ENCODE measurements at regions not wholly inside any gene's neighbourhood (a gene's known extent, or its start where the extent isn't known, plus 50 kb on each side); places are given as distances from the start of the nearest gene placed in this dataset.

DNA sequence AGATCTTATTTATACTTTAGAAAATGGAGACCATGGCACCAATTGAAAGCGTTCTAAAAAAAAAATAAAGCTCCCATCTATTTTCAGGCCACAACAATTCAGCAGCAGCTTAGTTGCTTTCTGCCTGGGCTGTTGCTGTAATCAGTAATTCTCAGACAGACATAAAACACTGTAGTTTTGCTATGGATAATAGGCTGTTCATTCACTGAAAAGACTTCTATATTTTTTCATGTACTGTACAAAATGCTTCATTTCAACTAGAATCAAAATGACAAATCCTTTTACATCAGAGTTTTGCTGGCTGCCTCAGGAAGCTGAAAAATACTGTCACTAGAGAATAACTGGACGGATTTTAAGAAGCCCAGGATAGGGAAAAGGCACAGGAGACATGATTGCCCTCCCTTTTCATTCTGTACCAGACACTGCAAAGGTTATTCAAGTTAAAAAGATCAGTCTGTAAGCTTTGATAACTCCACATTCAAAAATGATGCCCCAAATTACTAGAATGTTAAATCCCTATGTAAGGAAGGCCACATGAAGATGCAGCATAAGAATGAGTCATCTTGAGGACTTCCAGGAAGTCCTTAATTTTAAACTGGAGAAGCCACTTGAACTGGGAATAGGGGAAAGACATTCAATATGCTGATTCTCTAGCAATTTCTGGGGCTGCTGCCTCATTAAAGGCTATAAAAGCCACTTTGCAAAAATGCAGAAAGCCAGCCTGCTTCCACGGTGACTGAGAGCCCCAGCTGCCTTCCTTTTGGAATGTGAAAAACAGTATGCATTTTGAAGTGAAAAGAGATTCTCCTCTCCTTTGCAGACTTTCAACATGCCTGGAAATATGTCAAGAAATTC lies 403.2 kb upstream of the RASGEF1B start:
- no peak for TF ChIP-seq CTCF (IDR thresholded peaks at IDR 0.05)
- H3K36me3 ChIP-seq = no peaks in the 10 kb centered on the region
- H3K27me3 ChIP-seq = no peaks in the 10 kb centered on the region
- no peak overlapping the region for H3K4me3 ChIP-seq
- no peak overlapping the region for H3K27ac ChIP-seq
- DNase-seq (ENCODE audit: low spot score) = no peak
- H3K9me3 ChIP-seq = no peaks in the 10 kb centered on the region
- H3K4me1 ChIP-seq = no peaks in the 10 kb centered on the region

DNA sequence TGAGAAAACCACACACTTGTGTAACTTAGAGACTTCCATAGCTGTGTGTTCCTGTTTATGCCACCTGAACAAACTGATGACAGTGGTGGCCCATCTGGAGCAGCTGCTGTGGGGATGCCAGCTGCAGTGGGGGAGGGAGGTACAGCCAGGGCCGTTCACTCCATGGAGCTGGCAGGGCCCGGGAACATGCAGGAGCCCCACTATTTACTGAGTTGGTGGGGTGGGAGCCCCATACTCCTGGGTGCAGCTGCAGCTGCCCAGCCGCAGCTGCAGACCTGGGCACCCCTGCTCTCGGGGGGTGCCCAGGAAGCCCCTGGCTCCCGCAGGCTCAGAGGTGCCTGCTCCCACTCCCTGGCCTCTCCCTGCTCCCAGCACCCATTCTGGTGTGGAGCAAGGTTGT lies 398.6 kb upstream of the RASGEF1B start:
- Histone ChIP-seq H3K4me3 (no peak overlapping the region), H3K9me3 (no peaks in the 10 kb centered on the region), H3K4me1 (no peaks in the 10 kb centered on the region), H3K27ac (no peak overlapping the region), H3K36me3 (no peaks in the 10 kb centered on the region), H3K27me3 (no peaks in the 10 kb centered on the region)
- TF ChIP-seq CTCF (IDR thresholded peaks at IDR 0.05) = no peak
- no peak for DNase-seq (ENCODE audit: low spot score)

DNA sequence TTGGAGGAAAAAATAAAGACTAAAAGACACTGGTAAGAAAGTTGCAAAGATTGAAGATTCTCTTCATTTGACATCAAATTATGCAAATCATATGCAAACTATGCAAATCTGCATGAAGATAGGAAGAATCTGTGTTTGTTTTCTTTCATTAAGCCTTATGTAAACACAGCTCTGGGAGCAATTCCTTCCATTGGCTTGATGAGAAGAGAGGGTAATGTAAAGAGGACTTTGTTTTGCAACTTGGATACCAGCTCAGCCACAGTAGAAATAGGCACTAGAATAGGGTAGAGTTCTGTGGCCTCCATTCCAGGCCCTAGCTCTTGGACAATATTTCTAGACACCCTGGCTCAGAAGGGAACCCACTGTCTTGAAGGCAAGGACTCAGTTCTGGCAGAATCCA lies 388.4 kb upstream of the RASGEF1B start:
- Histone ChIP-seq H3K4me3 (no peak overlapping the region), H3K4me1 (no peaks in the 10 kb centered on the region), H3K27me3 (no peaks in the 10 kb centered on the region), H3K9me3 (no peaks in the 10 kb centered on the region), H3K27ac (no peak overlapping the region), H3K36me3 (no peaks in the 10 kb centered on the region)
- DNase-seq (ENCODE audit: low spot score) = no peak
- no peak for TF ChIP-seq CTCF (IDR thresholded peaks at IDR 0.05)

GRCh38 chr4:81854406-81854805 lies 382.7 kb upstream of the RASGEF1B start:
- no peaks in the 10 kb centered on the region for H3K9me3 ChIP-seq
- no peaks in the 10 kb centered on the region for H3K36me3 ChIP-seq
- H3K4me3 ChIP-seq = no peak overlapping the region
- TF ChIP-seq CTCF (IDR thresholded peaks at IDR 0.05) = no peak
- no peaks in the 10 kb centered on the region for H3K4me1 ChIP-seq
- no peak for DNase-seq (ENCODE audit: low spot score)
- no peaks in the 10 kb centered on the region for H3K27me3 ChIP-seq
- no peak overlapping the region for H3K27ac ChIP-seq

GRCh38 chr4:81852031-81852715 lies 380.5 kb upstream of the RASGEF1B start:
- Histone ChIP-seq H3K27me3 (no peaks in the 10 kb centered on the region), H3K4me1 (no peaks in the 10 kb centered on the region), H3K4me3 (no peak overlapping the region), H3K27ac (no peak overlapping the region), H3K9me3 (no peaks in the 10 kb centered on the region), H3K36me3 (no peaks in the 10 kb centered on the region)
- no peak for DNase-seq (ENCODE audit: low spot score)
- TF ChIP-seq CTCF (IDR thresholded peaks at IDR 0.05) = no peak
